Endodermal cell (in vitro differentiated cells): ENCODE measurements at regions not wholly inside any gene's neighbourhood (a gene's known extent, or its start where the extent isn't known, plus 50 kb on each side); places are given as distances from the start of the nearest gene placed in this dataset.

Source experiments
- DNase-seq: peaks from one replicate; pipeline ENCODE4 v3.0.0-alpha.2; 2017
- H3K27ac ChIP-seq: 2 replicates; pipeline ENCODE4 v1.5.1; 2013; ENCODE audit warnings: mild to moderate bottlenecking, low read depth, low read length, moderate library complexity
- H3K27me3 ChIP-seq: 2 replicates; pipeline ENCODE4 v1.6.1; 2013; ENCODE audit warnings: mild to moderate bottlenecking, low read length, moderate library complexity; ENCODE audit not compliant: insufficient read depth, control insufficient read depth, poor library complexity, severe bottlenecking
- H3K36me3 ChIP-seq: 2 replicates; pipeline ENCODE4 v1.7.0; 2013; ENCODE audit warnings: mild to moderate bottlenecking, low read length, moderate library complexity; ENCODE audit not compliant: control insufficient read depth, insufficient read depth
- H3K4me1 ChIP-seq: one replicate; pipeline ENCODE4 v1.7.0; 2013; ENCODE audit warnings: low read length; ENCODE audit not compliant: control insufficient read depth, insufficient read depth
- H3K4me3 ChIP-seq: 2 replicates; pipeline ENCODE4 v1.5.1; 2013; ENCODE audit warnings: mild to moderate bottlenecking, low read length, moderate library complexity
- H3K9ac ChIP-seq: 2 replicates; pipeline ENCODE4 v1.6.1; 2013; ENCODE audit warnings: mild to moderate bottlenecking, low read length, moderate library complexity; ENCODE audit not compliant: poor library complexity, severe bottlenecking; ENCODE audit errors: extremely low read depth
- H3K9me3 ChIP-seq: 2 replicates; pipeline ENCODE4 v1.6.1; 2013; ENCODE audit warnings: mild to moderate bottlenecking, low read length, moderate library complexity; ENCODE audit not compliant: control insufficient read depth
- H3K27ac Mint-ChIP-seq: 2 replicates; pipeline ENCODE4 v1.8.0; 2020; ENCODE audit warnings: mixed read lengths
- H3K27me3 Mint-ChIP-seq: 2 replicates; pipeline ENCODE4 v1.8.0; 2021; ENCODE audit warnings: mild to moderate bottlenecking, mixed read lengths; ENCODE audit not compliant: insufficient read depth
- H3K36me3 Mint-ChIP-seq: 2 replicates; pipeline ENCODE4 v1.8.0; 2020; ENCODE audit warnings: low read depth, mixed read lengths
- H3K4me1 Mint-ChIP-seq: 2 replicates; pipeline ENCODE4 v1.8.0; 2020; ENCODE audit warnings: mixed read lengths
- H3K4me3 Mint-ChIP-seq: 2 replicates; pipeline ENCODE4 v1.8.0; 2020; ENCODE audit warnings: mild to moderate bottlenecking, moderate library complexity, mixed read lengths
- H3K9me3 Mint-ChIP-seq: 2 replicates; pipeline ENCODE4 v1.8.0; 2020; ENCODE audit warnings: mild to moderate bottlenecking, mixed read lengths
- CTCF ChIP-seq: fragments of 200-600 bp; sonication (generic); conservative IDR thresholded peaks from 2 replicates; pipeline ENCODE4 v1.5.0; 2021; ENCODE audit warnings: antibody characterized with exemption, mild to moderate bottlenecking
- WGBS, 2 experiments: methylation state at CpG; one replicate each; pipeline versions ENCODE4 v1.1.5 to v1.1.7; 2013; ENCODE audit warnings: missing lambda C conversion rate in 2 of 2, mixed read lengths in 1 of 2; ENCODE audit not compliant: insufficient coverage in 1 of 2, insufficient read length in 1 of 2; 5-methylcytosine and 5-hydroxymethylcytosine counted together

DNA sequence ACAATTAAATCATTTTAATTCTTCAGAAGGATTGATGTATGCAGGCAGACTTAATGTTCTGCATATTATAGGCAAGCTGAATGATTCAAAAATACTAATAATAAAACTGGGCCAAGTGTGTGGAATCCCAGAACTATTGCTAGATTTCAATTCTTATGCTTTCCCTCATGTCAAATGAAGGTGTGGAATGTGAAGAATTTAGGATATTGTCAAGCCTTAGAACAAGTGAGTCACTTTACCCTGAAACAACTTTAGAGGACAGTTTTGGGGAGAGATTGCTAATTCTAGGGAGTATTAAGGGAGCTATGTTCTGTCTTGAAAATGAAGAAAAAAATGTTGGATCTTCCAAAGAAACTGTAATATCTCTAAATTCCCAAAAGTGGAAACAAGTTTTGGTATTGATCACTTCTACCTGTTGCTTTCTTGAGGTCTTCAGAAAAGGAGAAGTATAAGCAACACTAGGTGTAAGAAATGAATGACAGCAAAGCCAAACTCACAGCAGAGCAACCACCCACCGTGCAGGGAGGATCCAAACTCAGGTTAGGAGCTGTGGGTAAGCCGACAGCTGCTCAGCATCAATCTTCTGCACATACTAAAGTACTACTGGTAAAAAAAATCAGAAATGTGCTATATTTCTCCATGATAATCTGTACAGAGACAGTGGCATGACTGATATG, 818.1 kb downstream of the SLC4A3 start:
- TF ChIP-seq CTCF, result no peak
- H3K4me1 ChIP-seq, result no peaks in the 10 kb centered on the region
- no peaks in the 10 kb centered on the region for H3K27me3 ChIP-seq
- H3K9me3 ChIP-seq, result no peaks in the 10 kb centered on the region
- DNase-seq, result no peak
- 86% methylated on average over 2 of the region's 2 CpGs; no CpG with 5 or more reads in 1 of the 2 experiments for WGBS, 2 experiments
- H3K27ac ChIP-seq, result no peak overlapping the region
- no peaks in the 10 kb centered on the region for H3K9me3 Mint-ChIP-seq
- H3K9ac ChIP-seq, result no peak overlapping the region
- H3K4me3 Mint-ChIP-seq, result no peak overlapping the region
- no peaks in the 10 kb centered on the region for H3K27me3 Mint-ChIP-seq
- H3K4me1 Mint-ChIP-seq, result no peaks in the 10 kb centered on the region
- no peaks in the 10 kb centered on the region for H3K36me3 Mint-ChIP-seq
- H3K27ac Mint-ChIP-seq, result no peak overlapping the region
- H3K36me3 ChIP-seq, result no peaks in the 10 kb centered on the region
- H3K4me3 ChIP-seq, result no peak overlapping the region

- Mint-ChIP-seq H3K27ac (no peak overlapping the region), H3K9me3 (no peaks in the 10 kb centered on the region), H3K27me3 (no peaks in the 10 kb centered on the region), H3K4me1 (no peaks in the 10 kb centered on the region), H3K4me3 (no peak overlapping the region), H3K36me3 (no peaks in the 10 kb centered on the region)
- Histone ChIP-seq H3K4me1 (no peaks in the 10 kb centered on the region), H3K9me3 (no peaks in the 10 kb centered on the region), H3K27ac (no peak overlapping the region), H3K4me3 (no peak overlapping the region), H3K36me3 (no peaks in the 10 kb centered on the region), H3K9ac (no peak overlapping the region), H3K27me3 (no peaks in the 10 kb centered on the region)
- no peak for DNase-seq
- WGBS, 2 experiments, result 92% methylated on average over 8 of the region's 8 CpGs
- TF ChIP-seq CTCF, result no peak
These were observed 818.8 kb downstream of the SLC4A3 start for GRCh38 chr2:220446106-220446712.

DNA sequence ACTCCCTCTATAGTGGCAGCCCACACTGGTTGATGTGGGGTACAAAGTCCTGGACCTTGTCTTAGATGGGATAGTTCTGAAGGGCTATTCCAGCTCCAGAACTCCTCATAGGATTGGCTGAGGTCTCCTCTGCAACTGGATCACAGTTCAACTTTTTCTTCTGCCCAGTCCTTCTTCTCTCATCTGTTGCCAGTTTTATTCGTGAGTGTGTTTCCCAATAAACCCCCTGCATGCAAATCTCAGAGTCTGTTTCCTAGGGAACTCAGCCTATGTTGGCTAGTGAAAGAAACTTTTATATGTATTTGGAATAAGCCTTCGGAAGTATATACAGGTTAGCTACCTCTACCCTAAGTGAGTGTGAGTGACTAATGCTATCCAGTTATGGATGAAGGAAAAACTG, 823.4 kb downstream of the SLC4A3 start:
- H3K36me3 Mint-ChIP-seq, result no peaks in the 10 kb centered on the region
- H3K4me1 ChIP-seq, result no peaks in the 10 kb centered on the region
- H3K27ac ChIP-seq, result no peak overlapping the region
- DNase-seq, result no peak
- H3K4me1 Mint-ChIP-seq, result no peaks in the 10 kb centered on the region
- H3K27me3 ChIP-seq, result no peaks in the 10 kb centered on the region
- no peaks in the 10 kb centered on the region for H3K9me3 Mint-ChIP-seq
- no peak for TF ChIP-seq CTCF
- 85 to 100% methylated on average over 1 to 2 of the region's 2 CpGs for WGBS, 2 experiments
- H3K36me3 ChIP-seq, result no peaks in the 10 kb centered on the region
- H3K27me3 Mint-ChIP-seq, result no peaks in the 10 kb centered on the region
- no peak overlapping the region for H3K4me3 Mint-ChIP-seq
- no peak overlapping the region for H3K9ac ChIP-seq
- H3K9me3 ChIP-seq, result no peaks in the 10 kb centered on the region
- H3K27ac Mint-ChIP-seq, result no peak overlapping the region
- no peak overlapping the region for H3K4me3 ChIP-seq
